SU-DHL-6 (cell line): ENCODE measurements at regions not wholly inside any gene's neighbourhood (a gene's known extent, or its start where the extent isn't known, plus 50 kb on each side); places are given as distances from the start of the nearest gene placed in this dataset.
"Not testable (repeated sequence)": the region's sequence is repeated elsewhere in the genome, so short reads cannot be mapped to it uniquely, and the experiment has no call there.

Experiments
- H2AFZ ChIP-seq: fragments of 200-600 bp; sonication (generic); 2 replicates; pipeline ENCODE4 v1.6.1; 2014; ENCODE audit warnings: low read depth, mild to moderate bottlenecking, moderate library complexity, mixed read lengths, antibody characterized with exemption, low read length; ENCODE audit not compliant: severe bottlenecking
- H3F3A ChIP-seq: fragments of 200-600 bp; shearing (Covaris generic); 2 replicates; pipeline ENCODE4 v1.6.0; 2016; ENCODE audit warnings: antibody characterized with exemption, mild to moderate bottlenecking; ENCODE audit not compliant: insufficient read depth
- H3K27ac ChIP-seq: fragments of 200-600 bp; sonication (generic); 2 replicates; pipeline ENCODE4 v1.5.1; 2016; ENCODE audit warnings: low read depth, mild to moderate bottlenecking, low read length, moderate library complexity, mixed read lengths
- H3K27me3 ChIP-seq: fragments of 200-600 bp; sonication (generic), shearing (Covaris generic); 2 replicates; pipeline ENCODE4 v1.6.0; 2014; ENCODE audit warnings: mild to moderate bottlenecking, low read length
- H3K36me3 ChIP-seq: fragments of 200-600 bp; sonication (generic); 2 replicates; pipeline ENCODE4 v1.6.1; 2014; ENCODE audit warnings: mild to moderate bottlenecking, low read length, mixed read lengths
- H3K4me2 ChIP-seq: fragments of 300-600, 200-600 bp; shearing (Covaris generic), sonication (generic); 2 replicates; pipeline ENCODE4 v1.6.0; 2014; ENCODE audit warnings: low read length, low read depth, mild to moderate bottlenecking; ENCODE audit not compliant: poor library complexity, severe bottlenecking
- H3K4me3 ChIP-seq: fragments of 200-600 bp; sonication (generic); 2 replicates; pipeline ENCODE4 v1.5.1; 2014; ENCODE audit warnings: antibody characterized with exemption, low read length, mild to moderate bottlenecking, mixed read lengths; ENCODE audit not compliant: insufficient read depth, poor library complexity, severe bottlenecking
- H3K79me2 ChIP-seq: fragments of 200-600 bp; sonication (generic); 2 replicates; pipeline ENCODE4 v1.6.1; 2014; ENCODE audit warnings: mild to moderate bottlenecking, low read length, moderate library complexity; ENCODE audit not compliant: insufficient read depth
- H3K9ac ChIP-seq: fragments of 200-600 bp; sonication (generic); 2 replicates; pipeline ENCODE4 v1.7.0; 2014; ENCODE audit warnings: mild to moderate bottlenecking, low read length
- H3K9me2 ChIP-seq: fragments of 200-600 bp; sonication (generic); replicated peaks from 2 replicates; pipeline ENCODE4 v1.6.1; 2014; ENCODE audit warnings: low read length; ENCODE audit not compliant: insufficient read depth
- H3K9me3 ChIP-seq: fragments of 200-600 bp; sonication (generic); 2 replicates; pipeline ENCODE4 v1.6.1; 2014; ENCODE audit warnings: low read length, mixed read lengths; ENCODE audit not compliant: insufficient read depth
- H4K20me1 ChIP-seq: fragments of 200-600 bp; sonication (generic); 2 replicates; pipeline ENCODE4 v1.6.1; 2014; ENCODE audit warnings: low read depth, mild to moderate bottlenecking, antibody characterized with exemption, low read length, moderate library complexity, mixed read lengths

GRCh38 chr7:150087478-150087877, 213.7 kb downstream of the ATP6V0E2 start:
- H3K9me3 ChIP-seq, H3F3A ChIP-seq, H4K20me1 ChIP-seq, H3K27ac ChIP-seq, H3K4me2 ChIP-seq, H3K4me3 ChIP-seq, H3K9me2 ChIP-seq, H3K9ac ChIP-seq, H3K27me3 ChIP-seq, H3K79me2 ChIP-seq, H3K36me3 ChIP-seq, H2AFZ ChIP-seq: not testable (repeated sequence)

- not testable (repeated sequence) for H3K9me3 ChIP-seq, H4K20me1 ChIP-seq, H3K79me2 ChIP-seq, H3K27ac ChIP-seq, H3K9me2 ChIP-seq, H3K27me3 ChIP-seq, H3F3A ChIP-seq, H3K9ac ChIP-seq, H3K36me3 ChIP-seq, H2AFZ ChIP-seq, H3K4me2 ChIP-seq, H3K4me3 ChIP-seq
Observed at GRCh38 chr7:150089139-150089538, 215.4 kb downstream of the ATP6V0E2 start.

GRCh38 chr7:150090776-150091175, 217.0 kb downstream of the ATP6V0E2 start:
- not testable (repeated sequence) for H4K20me1 ChIP-seq, H3F3A ChIP-seq, H3K9me2 ChIP-seq, H3K27ac ChIP-seq, H3K9ac ChIP-seq, H3K4me3 ChIP-seq, H3K9me3 ChIP-seq, H3K4me2 ChIP-seq, H3K79me2 ChIP-seq, H2AFZ ChIP-seq, H3K27me3 ChIP-seq, H3K36me3 ChIP-seq

GRCh38 chr7:150093897-150094296, 220.1 kb downstream of the ATP6V0E2 start:
- H3K27ac ChIP-seq, H3K4me3 ChIP-seq, H3K9me2 ChIP-seq, H4K20me1 ChIP-seq, H3K9me3 ChIP-seq, H3K36me3 ChIP-seq, H3K4me2 ChIP-seq, H2AFZ ChIP-seq, H3K79me2 ChIP-seq, H3F3A ChIP-seq, H3K9ac ChIP-seq, H3K27me3 ChIP-seq: not testable (repeated sequence)

GRCh38 chr7:150096213-150096994, 222.6 kb downstream of the ATP6V0E2 start:
- not testable (repeated sequence) for H3K27me3 ChIP-seq, H3K79me2 ChIP-seq, H3F3A ChIP-seq, H3K9ac ChIP-seq, H3K27ac ChIP-seq, H3K36me3 ChIP-seq, H3K9me2 ChIP-seq, H3K4me3 ChIP-seq, H2AFZ ChIP-seq, H4K20me1 ChIP-seq, H3K9me3 ChIP-seq, H3K4me2 ChIP-seq

- not testable (repeated sequence) for H3K27me3 ChIP-seq, H3F3A ChIP-seq, H3K9ac ChIP-seq, H3K79me2 ChIP-seq, H3K4me3 ChIP-seq, H3K27ac ChIP-seq, H4K20me1 ChIP-seq, H3K36me3 ChIP-seq, H3K4me2 ChIP-seq, H3K9me2 ChIP-seq, H3K9me3 ChIP-seq, H2AFZ ChIP-seq
Observed at GRCh38 chr7:150098592-150098991, 224.6 kb upstream of the LRRC61 start.

GRCh38 chr7:150101282-150101681, 221.9 kb upstream of the LRRC61 start:
- not testable (repeated sequence) for H3K27ac ChIP-seq, H3K9me2 ChIP-seq, H3K9me3 ChIP-seq, H3F3A ChIP-seq, H3K79me2 ChIP-seq, H4K20me1 ChIP-seq, H3K36me3 ChIP-seq, H2AFZ ChIP-seq, H3K4me2 ChIP-seq, H3K27me3 ChIP-seq, H3K9ac ChIP-seq, H3K4me3 ChIP-seq

- not testable (repeated sequence) for H2AFZ ChIP-seq, H3K36me3 ChIP-seq, H3K27me3 ChIP-seq, H3K79me2 ChIP-seq, H4K20me1 ChIP-seq, H3K27ac ChIP-seq, H3K9me3 ChIP-seq, H3K4me3 ChIP-seq, H3K9me2 ChIP-seq, H3K4me2 ChIP-seq, H3F3A ChIP-seq, H3K9ac ChIP-seq
Observed at GRCh38 chr7:150107283-150107682, 215.9 kb upstream of the LRRC61 start.
